Stomach (tissue), 8 donors: ENCODE measurements at regions not wholly inside any gene's neighbourhood (a gene's known extent, or its start where the extent isn't known, plus 50 kb on each side); places are given as distances from the start of the nearest gene placed in this dataset.
A peak's percentile ranks its signal among the peaks of the same experiment; 100 is the strongest.
"Not testable (repeated sequence)": the region's sequence is repeated elsewhere in the genome, so short reads cannot be mapped to it uniquely, and the experiment has no call there.

Experiments used
- DNase-seq, 2 donors: peaks; one replicate each; pipeline versions ENCODE4 v3.0.0 to v3.0.0-alpha.2; 2013 to 2019
- H3K27ac ChIP-seq, 5 donors: fragments of 200-600 bp in 4 of 5; sonication (generic) in 4 of 5; one replicate each; pipeline ENCODE4 v1.5.1; 2013 to 2019; ENCODE audit warnings: mild to moderate bottlenecking in 1 of 5, moderate library complexity in 1 of 5
- H3K27me3 ChIP-seq, 3 donors: fragments of 200-600 bp; sonication (generic); one replicate each; pipeline ENCODE4 v1.5.1; 2017 to 2019; ENCODE audit warnings: mixed run types in 1 of 3
- H3K36me3 ChIP-seq, 4 donors: fragments of 200-600 bp; sonication (generic); 1 replicate in 3 of 4; 2 replicates in 1 of 4; pipeline ENCODE4 v1.5.1; 2016 to 2019
- H3K4me1 ChIP-seq, 4 donors: fragments of 200-600 bp; sonication (generic); one replicate each; pipeline ENCODE4 v1.5.1; 2016 to 2019
- H3K4me3 ChIP-seq, 4 donors: fragments of 200-600 bp; sonication (generic) in 3 of 4; one replicate each; pipeline ENCODE4 v1.5.1; 2016 to 2019; ENCODE audit warnings: mild to moderate bottlenecking in 1 of 4
- H3K9me3 ChIP-seq, 4 donors: fragments of 200-600 bp; sonication (generic); one replicate each; pipeline ENCODE4 v1.5.1; 2016 to 2019
- EP300 ChIP-seq: sonication (generic); formaldehyde crosslinking; IDR thresholded peaks from one replicate; pipeline ENCODE4 v1.6.1; 2017; ENCODE audit warnings: antibody characterized with exemption
- POLR2A ChIP-seq, 4 donors: fragments of 450-650 bp; IDR thresholded peaks; one replicate each; pipeline ENCODE4 v1.6.1; 2016; ENCODE audit warnings: antibody characterized with exemption in 4 of 4, control low read depth in 2 of 4, mild to moderate bottlenecking in 1 of 4, moderate library complexity in 1 of 4
- POLR2AphosphoS5 ChIP-seq, 3 donors: sonication (generic); formaldehyde crosslinking; IDR thresholded peaks; one replicate each; pipeline ENCODE4 v1.6.1; 2016; ENCODE audit warnings: antibody characterized with exemption in 3 of 3
- WGBS, 5 donors: extraction: QIAGEN DNeasy Blood & Tissue Kit in 3 of 5; methylation state at CpG; one replicate each; pipeline versions ENCODE4 v1.1.5 to v1.1.7; 2013 to 2018; 5-methylcytosine and 5-hydroxymethylcytosine counted together
- intact Hi-C: fragments of 100-400 bp; cut with DNase I; formaldehyde crosslinking; loops from one replicate; pipeline ENCODE4 v1.15.1; 2023; ENCODE audit warnings: low total_unique reads
- TF ChIP-seq, protein P1 (sequence below), 7 experiments: fragments of 450-650 bp in 4 of 7; fragments of 200-600 bp in 3 of 7; sonication (generic) in 3 of 7; IDR thresholded peaks; one replicate each; pipeline ENCODE4 v1.5.1; 2016 to 2019; ENCODE audit warnings: antibody characterized with exemption in 7 of 7, control low read depth in 2 of 7, mild to moderate bottlenecking in 1 of 7
- donor health status: healthy with polysubstance abuse.
- donor health status: Bipolar disorder and iron deficiency.
- donor health status: healthy.

DNA sequence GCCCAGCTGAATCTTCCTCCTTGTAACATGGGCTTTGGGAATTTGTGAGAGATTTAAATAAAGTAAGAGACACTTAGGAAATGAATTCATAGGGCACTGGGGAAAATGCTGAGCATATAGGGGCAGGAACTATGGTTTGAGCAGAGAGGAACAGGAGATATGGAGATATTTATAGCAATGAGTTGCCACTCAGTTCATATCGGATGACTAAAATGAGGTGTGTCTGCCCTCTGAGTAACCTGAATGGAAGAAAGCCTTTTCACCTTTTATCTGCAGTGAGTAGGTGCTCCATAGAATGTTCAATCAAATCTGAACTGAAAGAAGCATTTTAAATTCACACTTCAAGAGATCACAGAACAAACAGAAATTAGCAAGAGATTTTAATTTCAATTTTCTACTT, 105.7 kb downstream of the CEP44 start:
- H3K4me1 ChIP-seq, result no peaks in the 10 kb centered on the region
- no peak for TF ChIP-seq POLR2A (IDR thresholded peaks at IDR 0.05)
- peak in 1 of 3 donors; percentile 11 for TF ChIP-seq POLR2AphosphoS5 (IDR thresholded peaks at IDR 0.05)
- peak overlapping the region in 3 of 5 donors; percentile 9 to 56 (median 22) for H3K27ac ChIP-seq
- no peaks in the 10 kb centered on the region for H3K9me3 ChIP-seq
- DNase-seq, result peak in 1 of 2 donors; percentile 27
- H3K36me3 ChIP-seq, result no peaks in the 10 kb centered on the region
- H3K4me3 ChIP-seq, result no peak overlapping the region
- H3K27me3 ChIP-seq, result no peaks in the 10 kb centered on the region
- 32 to 58% (median 37%) methylated on average over 1 of the region's 1 CpG for WGBS, 5 donors
- intact Hi-C loops, result no loop called here

DNA sequence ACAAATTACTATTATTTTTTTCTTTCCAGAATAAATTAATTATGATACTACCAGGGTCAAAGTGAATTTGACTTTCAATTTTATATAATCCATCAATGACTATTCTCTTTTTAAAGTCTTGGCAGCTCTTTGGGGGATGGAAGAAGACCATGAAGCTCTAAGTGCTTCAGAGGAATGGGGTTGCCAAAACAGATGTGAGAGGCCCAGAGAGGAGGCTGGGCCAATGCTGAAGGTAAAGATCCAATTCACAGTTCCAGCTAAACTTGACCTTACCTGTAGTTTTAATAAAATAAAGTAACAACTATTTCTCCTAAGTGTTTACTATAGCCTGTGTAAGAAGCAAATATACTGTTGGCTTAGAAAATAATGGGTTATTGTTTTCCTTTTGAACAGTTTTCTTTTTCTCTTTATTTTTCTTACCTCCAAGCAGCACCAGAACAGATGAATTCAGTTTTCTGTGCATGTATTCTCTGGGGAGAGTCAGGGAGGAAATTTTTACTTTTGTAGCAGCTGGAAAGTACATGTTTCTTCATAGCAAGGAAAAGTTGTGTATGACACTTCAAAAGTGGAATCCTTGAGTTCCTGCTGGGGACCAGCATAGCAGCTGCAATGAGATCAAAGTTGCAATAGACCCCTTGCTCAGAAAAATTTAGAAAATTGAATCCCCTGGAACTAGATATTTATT, 104.9 kb downstream of the CEP44 start:
- H3K4me3 ChIP-seq, result no peak overlapping the region
- H3K4me1 ChIP-seq, result no peaks in the 10 kb centered on the region
- no peak for DNase-seq
- intact Hi-C loops, result no loop called here
- no peaks in the 10 kb centered on the region for H3K27me3 ChIP-seq
- H3K27ac ChIP-seq, result no peak overlapping the region
- TF ChIP-seq, protein P1, sequence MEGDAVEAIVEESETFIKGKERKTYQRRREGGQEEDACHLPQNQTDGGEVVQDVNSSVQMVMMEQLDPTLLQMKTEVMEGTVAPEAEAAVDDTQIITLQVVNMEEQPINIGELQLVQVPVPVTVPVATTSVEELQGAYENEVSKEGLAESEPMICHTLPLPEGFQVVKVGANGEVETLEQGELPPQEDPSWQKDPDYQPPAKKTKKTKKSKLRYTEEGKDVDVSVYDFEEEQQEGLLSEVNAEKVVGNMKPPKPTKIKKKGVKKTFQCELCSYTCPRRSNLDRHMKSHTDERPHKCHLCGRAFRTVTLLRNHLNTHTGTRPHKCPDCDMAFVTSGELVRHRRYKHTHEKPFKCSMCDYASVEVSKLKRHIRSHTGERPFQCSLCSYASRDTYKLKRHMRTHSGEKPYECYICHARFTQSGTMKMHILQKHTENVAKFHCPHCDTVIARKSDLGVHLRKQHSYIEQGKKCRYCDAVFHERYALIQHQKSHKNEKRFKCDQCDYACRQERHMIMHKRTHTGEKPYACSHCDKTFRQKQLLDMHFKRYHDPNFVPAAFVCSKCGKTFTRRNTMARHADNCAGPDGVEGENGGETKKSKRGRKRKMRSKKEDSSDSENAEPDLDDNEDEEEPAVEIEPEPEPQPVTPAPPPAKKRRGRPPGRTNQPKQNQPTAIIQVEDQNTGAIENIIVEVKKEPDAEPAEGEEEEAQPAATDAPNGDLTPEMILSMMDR (IDR thresholded peaks at IDR 0.05), result no peak
- TF ChIP-seq EP300 (no peak), POLR2A (IDR thresholded peaks at IDR 0.05) (no peak), POLR2AphosphoS5 (IDR thresholded peaks at IDR 0.05) (no peak)
- no peaks in the 10 kb centered on the region for H3K9me3 ChIP-seq
- no peaks in the 10 kb centered on the region for H3K36me3 ChIP-seq

DNA sequence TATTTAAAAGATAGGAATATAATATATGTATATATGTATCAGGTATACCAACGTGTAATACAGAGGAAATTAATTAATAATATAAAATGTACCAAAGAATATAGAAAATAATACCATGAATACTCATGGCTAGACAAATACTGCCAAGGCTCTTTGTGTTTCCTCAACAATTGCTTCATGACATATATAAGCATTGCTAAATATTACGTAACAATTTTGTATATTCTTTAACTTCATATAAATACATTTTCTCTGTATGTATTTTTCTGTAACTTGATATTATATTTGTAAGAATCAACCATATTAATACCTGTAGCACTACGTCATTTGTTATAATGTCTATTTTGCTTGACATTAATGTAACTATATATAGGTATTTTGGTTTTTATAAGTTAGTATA, 104.0 kb downstream of the CEP44 start:
- Histone ChIP-seq H3K36me3 (no peaks in the 10 kb centered on the region), H3K9me3 (no peaks in the 10 kb centered on the region), H3K27me3 (no peaks in the 10 kb centered on the region), H3K4me1 (no peaks in the 10 kb centered on the region), H3K4me3 (no peak overlapping the region), H3K27ac (no peak overlapping the region)
- intact Hi-C loops, result no loop called here
- 69 to 84% (median 81%) methylated on average over 3 of the region's 3 CpGs for WGBS, 5 donors
- DNase-seq, result no peak
- no peak for TF ChIP-seq EP300
- no peak for TF ChIP-seq POLR2A (IDR thresholded peaks at IDR 0.05)
- TF ChIP-seq POLR2AphosphoS5 (IDR thresholded peaks at IDR 0.05), result no peak
- TF ChIP-seq, protein P1 (IDR thresholded peaks at IDR 0.05), result no peak

GRCh38 chr4:174387143-174387542, 103.4 kb downstream of the CEP44 start:
- 51 to 61% (median 56%) methylated on average over 2 of the region's 2 CpGs for WGBS, 5 donors
- intact Hi-C loops, result no loop called here
- Histone ChIP-seq H3K27ac (no peak overlapping the region), H3K9me3 (no peaks in the 10 kb centered on the region), H3K36me3 (no peaks in the 10 kb centered on the region), H3K4me3 (no peak overlapping the region), H3K4me1 (no peaks in the 10 kb centered on the region), H3K27me3 (no peaks in the 10 kb centered on the region)
- no peak for DNase-seq
- no peak for TF ChIP-seq POLR2A (IDR thresholded peaks at IDR 0.05)
- no peak for TF ChIP-seq POLR2AphosphoS5 (IDR thresholded peaks at IDR 0.05)
- TF ChIP-seq, protein P1 (IDR thresholded peaks at IDR 0.05), result no peak
- TF ChIP-seq EP300, result no peak

- TF ChIP-seq POLR2A (IDR thresholded peaks at IDR 0.05) (no peak), EP300 (no peak), POLR2AphosphoS5 (IDR thresholded peaks at IDR 0.05) (no peak)
- TF ChIP-seq, protein P1 (IDR thresholded peaks at IDR 0.05), result no peak
- Histone ChIP-seq H3K4me3 (no peak overlapping the region), H3K36me3 (no peaks in the 10 kb centered on the region), H3K9me3 (no peaks in the 10 kb centered on the region), H3K4me1 (no peaks in the 10 kb centered on the region), H3K27ac (no peak overlapping the region), H3K27me3 (no peaks in the 10 kb centered on the region)
- WGBS, 5 donors, result 79 to 89% (median 84%) methylated on average over 6 of the region's 6 CpGs
- intact Hi-C loops, result no loop called here
- DNase-seq, result no peak
Observed at GRCh38 chr4:174383783-174384182, 100.1 kb downstream of the CEP44 start.

DNA sequence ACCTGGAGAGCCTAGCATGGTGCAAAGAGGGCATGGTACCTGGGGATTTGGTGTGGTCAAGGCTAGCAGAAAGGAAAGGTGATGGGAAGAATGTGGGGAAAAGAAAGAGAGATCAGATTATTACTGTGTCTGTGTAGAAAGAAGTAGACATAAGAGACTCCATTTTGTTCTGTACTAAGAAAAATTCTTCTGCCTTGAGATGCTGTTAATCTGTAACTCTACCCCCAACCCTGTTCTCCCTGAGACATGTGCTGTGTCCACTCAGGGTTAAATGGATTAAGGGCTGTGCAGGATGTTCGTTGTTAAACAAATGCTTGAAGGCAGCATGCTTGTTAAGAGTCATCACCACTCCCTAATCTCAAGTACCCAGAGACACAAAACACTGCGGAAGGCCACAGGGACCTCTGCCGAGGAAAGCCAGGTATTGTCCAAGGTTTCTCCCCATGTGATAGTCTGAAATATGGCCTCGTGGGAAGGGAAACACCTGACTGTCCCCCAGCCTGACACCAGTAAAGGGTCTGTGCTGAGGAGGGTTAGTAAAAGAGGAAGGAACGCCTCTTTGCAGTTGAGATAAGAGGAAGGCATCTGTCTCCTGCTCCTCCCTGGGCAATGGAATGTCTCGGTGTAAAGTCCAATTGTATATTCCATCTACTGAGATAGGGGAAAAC, 99.4 kb downstream of the CEP44 start:
- H3K36me3 ChIP-seq, DNase-seq, H3K9me3 ChIP-seq, H3K4me1 ChIP-seq, H3K27me3 ChIP-seq, H3K27ac ChIP-seq, H3K4me3 ChIP-seq, intact Hi-C loops: not testable (repeated sequence)
- 34 to 42% (median 40%) methylated on average over 6 of the region's 6 CpGs for WGBS, 5 donors
